NCI-H128 (cell line): ENCODE measurements at regions not wholly inside any gene's neighbourhood (a gene's known extent, or its start where the extent isn't known, plus 50 kb on each side); places are given as distances from the start of the nearest gene placed in this dataset.

Source experiments
- DNase-seq: peaks from one replicate; lab custom pipeline; 2025; ENCODE audit not compliant: unreplicated experiment; lab: John Stamatoyannopoulos, UW

GRCh38 chr2:22517141-22517540 is 867.8 kb upstream of the KLHL29 start:
- DNase-seq: no peak

GRCh38 chr2:22518641-22519040 is 866.3 kb upstream of the KLHL29 start:
- DNase-seq: no peak

GRCh38 chr2:22520369-22521288 is 864.4 kb upstream of the KLHL29 start:
- no peak for DNase-seq

- DNase-seq: no peak
Measured at GRCh38 chr2:22521620-22522019, 863.4 kb upstream of the KLHL29 start.

- no peak for DNase-seq
Measured at GRCh38 chr2:22525681-22526080, 859.3 kb upstream of the KLHL29 start.

GRCh38 chr2:22530131-22530530 is 854.8 kb upstream of the KLHL29 start:
- no peak for DNase-seq

GRCh38 chr2:22536133-22536532 is 848.8 kb upstream of the KLHL29 start:
- DNase-seq: no peak

- no peak for DNase-seq
Measured at GRCh38 chr2:22554453-22554852, 830.5 kb upstream of the KLHL29 start.

- DNase-seq: no peak
Measured at GRCh38 chr2:22557406-22557805, 827.6 kb upstream of the KLHL29 start.

- no peak for DNase-seq
Measured at GRCh38 chr2:22560021-22560420, 825.0 kb upstream of the KLHL29 start.

GRCh38 chr2:22579341-22579740 is 805.6 kb upstream of the KLHL29 start:
- no peak for DNase-seq

- DNase-seq: no peak
Measured at GRCh38 chr2:22582107-22582506, 802.9 kb upstream of the KLHL29 start.

- DNase-seq: no peak
Measured at GRCh38 chr2:22596306-22596705, 788.7 kb upstream of the KLHL29 start.

GRCh38 chr2:22600156-22600555 is 784.8 kb upstream of the KLHL29 start:
- DNase-seq: no peak

- no peak for DNase-seq
Measured at GRCh38 chr2:22600999-22601398, 784.0 kb upstream of the KLHL29 start.

- no peak for DNase-seq
Measured at GRCh38 chr2:22604136-22604535, 780.8 kb upstream of the KLHL29 start.

- no peak for DNase-seq
Measured at GRCh38 chr2:22616031-22616430, 768.9 kb upstream of the KLHL29 start.

- DNase-seq: no peak
Measured at GRCh38 chr2:22623620-22624019, 761.4 kb upstream of the KLHL29 start.

GRCh38 chr2:22626621-22627020 is 758.4 kb upstream of the KLHL29 start:
- no peak for DNase-seq

GRCh38 chr2:22628221-22628620 is 756.8 kb upstream of the KLHL29 start:
- DNase-seq: no peak

GRCh38 chr2:22628906-22629305 is 756.1 kb upstream of the KLHL29 start:
- no peak for DNase-seq

- no peak for DNase-seq
Measured at GRCh38 chr2:22634167-22634566, 750.8 kb upstream of the KLHL29 start.

GRCh38 chr2:22656426-22656825 is 728.6 kb upstream of the KLHL29 start:
- no peak for DNase-seq
